KBM-7 (cell line): ENCODE measurements at regions not wholly inside any gene's neighbourhood (a gene's known extent, or its start where the extent isn't known, plus 50 kb on each side); places are given as distances from the start of the nearest gene placed in this dataset.
"Not testable (repeated sequence)": the region's sequence is repeated elsewhere in the genome, so short reads cannot be mapped to it uniquely, and the experiment has no call there.

Experiments used
- DNase-seq: peaks from one replicate; pipeline ENCODE4 v3.0.0-alpha.2; 2015
- in situ Hi-C: fragments of 300-500 bp; cut with MboI; formaldehyde crosslinking; loops from 2 replicates; pipeline ENCODE4 v1.14.3; 2020; ENCODE audit warnings: low sequenced_read_pairs, low pct_unique_long_range_greater_than_20kb, mixed read lengths

- in situ Hi-C loops: no loop called here
- DNase-seq: peak; percentile 18
These were observed 99.0 kb upstream of the PLXNA2 start for GRCh38 chr1:208343226-208343625.

- no peak for DNase-seq
- in situ Hi-C loops: no loop called here
These were observed 100.1 kb upstream of the PLXNA2 start for GRCh38 chr1:208344202-208344857.

GRCh38 chr1:208347191-208347590, 103.0 kb upstream of the PLXNA2 start:
- no peak for DNase-seq
- in situ Hi-C loops: no loop called here

GRCh38 chr1:208349694-208350330, 105.6 kb upstream of the PLXNA2 start:
- in situ Hi-C loops: no loop called here
- DNase-seq: no peak

- in situ Hi-C loops: no loop called here
- DNase-seq: no peak
These were observed 106.6 kb upstream of the PLXNA2 start for GRCh38 chr1:208350815-208351214.

GRCh38 chr1:208351838-208352237, 107.7 kb upstream of the PLXNA2 start:
- DNase-seq: no peak

GRCh38 chr1:208353797-208354196, 109.6 kb upstream of the PLXNA2 start:
- DNase-seq, in situ Hi-C loops: not testable (repeated sequence)

More at GRCh38 chr1:208351838-208352237, 107.7 kb upstream of the PLXNA2 start:
- in situ Hi-C loops: no loop called here

GRCh38 chr1:208357644-208358507, 113.7 kb upstream of the PLXNA2 start:
- no peak for DNase-seq

GRCh38 chr1:208358651-208359050, 114.5 kb upstream of the PLXNA2 start:
- no peak for DNase-seq
- in situ Hi-C loops: no loop called here

More at GRCh38 chr1:208357644-208358507, 113.7 kb upstream of the PLXNA2 start:
- in situ Hi-C loops: no loop called here

- in situ Hi-C loops: no loop called here
- DNase-seq: no peak
These were observed 117.8 kb upstream of the PLXNA2 start for GRCh38 chr1:208362011-208362410.

- in situ Hi-C loops: no loop called here
- no peak for DNase-seq
These were observed 122.4 kb upstream of the PLXNA2 start for GRCh38 chr1:208366559-208366958.

GRCh38 chr1:208369045-208369444, 124.9 kb upstream of the PLXNA2 start:
- peak; percentile 43 for DNase-seq
- in situ Hi-C loops: no loop called here

GRCh38 chr1:208369658-208370057, 125.5 kb upstream of the PLXNA2 start:
- DNase-seq: no peak
- in situ Hi-C loops: no loop called here

- in situ Hi-C loops: no loop called here
- DNase-seq: no peak
These were observed 130.3 kb upstream of the PLXNA2 start for GRCh38 chr1:208374391-208374941.

- no peak for DNase-seq
- in situ Hi-C loops: no loop called here
These were observed 137.3 kb upstream of the PLXNA2 start for GRCh38 chr1:208381481-208381880.

GRCh38 chr1:208387908-208388811, 144.0 kb upstream of the PLXNA2 start:
- in situ Hi-C loops: no loop called here
- no peak for DNase-seq

- in situ Hi-C loops: no loop called here
These were observed 149.2 kb upstream of the PLXNA2 start for GRCh38 chr1:208393416-208393815.

GRCh38 chr1:208393826-208394225, 149.6 kb upstream of the PLXNA2 start:
- DNase-seq: no peak
- in situ Hi-C loops: no loop called here

More at GRCh38 chr1:208393416-208393815, 149.2 kb upstream of the PLXNA2 start:
- DNase-seq: no peak

GRCh38 chr1:208397286-208397685, 153.1 kb upstream of the PLXNA2 start:
- in situ Hi-C loops: no loop called here
- DNase-seq: no peak
